Activated CD4-positive, alpha-beta T cell treated with anti-CD3 and anti-CD28 coated beads, Interleukin-2, Interleukin-6, amounts not matched to agents 100 ng/mL and 50 ng/mL, durations not matched to agents 16 hours and 8 hours (primary cell): ENCODE measurements at regions not wholly inside any gene's neighbourhood (a gene's known extent, or its start where the extent isn't known, plus 50 kb on each side); places are given as distances from the start of the nearest gene placed in this dataset.

ENCODE experiments used
- DNase-seq: peaks from one replicate; pipeline ENCODE4 v3.0.0-alpha.2; 2020

DNA sequence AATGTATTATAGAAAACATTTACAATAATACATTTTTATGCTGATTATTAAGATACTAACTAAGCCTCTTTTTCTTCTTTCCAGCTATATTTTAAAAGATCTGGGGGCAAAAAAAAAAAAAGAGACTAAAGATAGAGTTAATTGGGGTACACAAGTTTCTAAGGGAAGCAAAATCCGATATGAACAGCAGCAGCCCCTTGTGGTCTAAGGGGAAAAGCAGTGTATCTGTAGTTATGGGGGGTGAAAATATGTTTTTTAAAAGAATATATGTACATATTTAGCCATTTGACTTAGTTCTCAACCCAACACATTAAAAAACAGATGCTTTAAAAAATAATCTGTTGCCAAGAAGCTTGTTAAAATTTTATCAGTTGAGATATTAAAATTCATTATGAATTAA lies 134.3 kb upstream of the POU5F2 start:
- no peak for DNase-seq

DNA sequence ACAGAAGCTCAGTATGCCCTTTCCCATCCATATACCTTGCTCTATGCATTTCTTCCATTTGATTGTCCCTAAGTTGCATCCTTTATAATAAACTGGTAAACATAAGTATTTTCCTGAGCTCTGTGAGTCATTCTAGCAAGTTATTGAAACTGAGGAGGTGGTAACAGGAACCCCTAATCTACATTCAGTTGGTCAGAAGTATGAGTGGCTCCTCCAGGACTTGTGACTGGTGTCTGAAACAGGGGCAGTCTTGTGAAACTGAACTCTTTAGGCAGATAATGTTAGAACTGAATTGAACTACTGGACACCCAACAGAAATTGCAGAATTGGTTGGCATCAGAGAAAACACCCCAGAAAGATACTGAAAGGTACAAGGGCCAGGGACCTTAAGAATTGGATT lies 133.1 kb upstream of the POU5F2 start:
- peak; percentile 3 for DNase-seq

DNA sequence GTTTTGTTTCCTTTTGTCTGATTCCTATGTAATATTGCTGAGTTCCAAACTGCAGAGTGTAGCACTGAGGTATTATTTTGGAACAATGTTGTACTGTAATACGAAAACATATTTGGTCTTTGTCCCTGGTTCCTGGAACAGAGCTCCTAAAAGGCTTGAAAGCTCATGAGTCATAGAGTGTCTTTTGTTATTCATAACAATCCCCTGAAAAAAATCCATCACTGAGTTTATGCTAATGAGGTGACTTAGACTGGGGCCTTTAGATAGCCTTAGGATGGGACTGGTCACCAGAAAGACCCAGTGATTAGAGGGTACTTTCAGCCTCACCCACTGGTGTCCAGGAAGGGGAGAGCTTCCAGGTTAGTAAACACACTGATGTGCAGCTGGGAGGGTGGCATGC lies 132.7 kb upstream of the POU5F2 start:
- peak; percentile 47 for DNase-seq

- DNase-seq, result no peak
These were observed 131.9 kb upstream of the POU5F2 start for GRCh38 chr5:93873211-93873736.

GRCh38 chr5:93870649-93871048 lies 129.2 kb upstream of the POU5F2 start:
- DNase-seq, result no peak

GRCh38 chr5:93868851-93869250 lies 127.5 kb upstream of the POU5F2 start:
- no peak for DNase-seq

GRCh38 chr5:93850311-93850710 lies 108.9 kb upstream of the POU5F2 start:
- DNase-seq, result no peak

DNA sequence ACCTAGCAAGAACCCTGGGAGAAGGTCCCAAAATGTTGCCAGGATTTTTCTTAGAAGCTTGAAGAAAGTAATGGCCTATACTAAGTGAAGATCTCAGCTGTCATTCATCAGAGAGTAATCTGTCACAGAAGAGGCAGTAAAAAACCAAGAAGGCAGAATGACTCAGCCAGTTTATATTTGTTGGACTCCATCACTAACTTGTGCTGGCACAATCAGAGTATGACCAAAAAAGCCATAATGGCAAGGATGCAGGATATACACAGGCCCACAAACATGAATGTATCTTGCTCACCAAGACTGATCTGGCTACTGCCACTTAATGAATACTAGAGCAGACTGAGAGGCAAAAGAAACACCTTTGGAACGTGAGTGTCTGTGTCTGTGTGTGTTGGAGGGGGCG lies 104.0 kb upstream of the POU5F2 start:
- no peak for DNase-seq

DNA sequence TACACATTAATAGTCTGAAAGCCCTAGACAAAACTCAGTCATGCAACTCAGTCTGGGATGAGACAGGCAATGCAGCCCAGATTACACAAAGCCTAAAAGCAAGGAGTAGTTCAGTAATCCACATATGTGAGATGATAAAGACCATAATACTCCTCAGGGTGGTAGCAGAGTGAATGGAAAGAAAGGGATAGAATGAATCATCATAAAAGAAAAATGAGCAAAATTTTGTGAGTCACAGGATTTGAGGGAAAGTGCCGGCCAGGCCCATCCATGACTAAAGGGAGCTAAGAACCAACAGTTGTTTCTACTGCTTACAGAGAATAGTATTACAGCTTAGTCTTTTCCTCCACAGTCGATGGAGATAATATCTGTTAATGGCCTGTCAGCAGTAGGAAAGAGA lies 90.0 kb upstream of the POU5F2 start:
- DNase-seq, result no peak

DNA sequence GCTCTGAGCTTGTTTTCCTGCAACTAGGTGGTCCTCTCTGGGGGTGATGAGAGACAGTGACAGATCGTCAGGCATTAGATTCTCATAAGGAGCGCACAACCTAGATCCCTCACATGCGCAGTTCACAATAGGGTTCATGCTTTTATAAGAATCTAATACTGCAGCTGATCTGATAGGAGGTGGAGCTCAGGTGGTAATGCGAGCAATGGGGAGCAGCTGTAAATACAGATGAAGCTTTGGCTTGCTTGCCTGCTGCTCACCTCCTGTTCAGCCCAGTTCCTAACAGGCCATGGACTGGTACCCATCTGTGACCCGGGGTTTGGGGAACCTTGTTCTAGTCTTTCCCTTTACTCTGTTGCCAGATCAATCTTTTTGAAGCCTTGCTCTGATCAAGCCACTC lies 89.5 kb upstream of the POU5F2 start:
- DNase-seq, result no peak

- no peak for DNase-seq
These were observed 87.9 kb upstream of the POU5F2 start for GRCh38 chr5:93829346-93829745.

GRCh38 chr5:93821891-93822415 lies 80.6 kb upstream of the POU5F2 start:
- no peak for DNase-seq

- no peak for DNase-seq
These were observed 78.3 kb upstream of the POU5F2 start for GRCh38 chr5:93819668-93820067.

GRCh38 chr5:93810780-93811179 lies 69.4 kb upstream of the POU5F2 start:
- no peak for DNase-seq

GRCh38 chr5:93809430-93809829 lies 68.0 kb upstream of the POU5F2 start:
- no peak for DNase-seq

DNA sequence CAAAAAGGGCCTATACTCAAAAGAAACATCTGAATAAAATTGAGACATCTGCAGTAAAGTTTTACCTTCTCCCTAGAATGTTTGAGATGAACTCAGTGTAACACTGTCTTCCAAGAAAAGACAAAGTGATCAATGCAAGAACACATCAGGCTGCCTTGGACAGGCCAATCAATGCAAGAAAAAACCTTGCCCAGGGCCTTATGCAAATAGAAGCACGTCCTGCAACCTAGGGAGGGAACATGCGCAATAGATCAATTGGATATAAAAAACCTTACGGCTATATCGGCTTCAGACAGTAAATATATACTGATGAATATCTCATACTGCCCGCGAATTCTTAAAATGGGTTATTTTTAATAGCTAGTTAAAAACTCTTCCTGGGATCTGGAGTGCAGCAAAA lies 66.4 kb upstream of the POU5F2 start:
- no peak for DNase-seq

DNA sequence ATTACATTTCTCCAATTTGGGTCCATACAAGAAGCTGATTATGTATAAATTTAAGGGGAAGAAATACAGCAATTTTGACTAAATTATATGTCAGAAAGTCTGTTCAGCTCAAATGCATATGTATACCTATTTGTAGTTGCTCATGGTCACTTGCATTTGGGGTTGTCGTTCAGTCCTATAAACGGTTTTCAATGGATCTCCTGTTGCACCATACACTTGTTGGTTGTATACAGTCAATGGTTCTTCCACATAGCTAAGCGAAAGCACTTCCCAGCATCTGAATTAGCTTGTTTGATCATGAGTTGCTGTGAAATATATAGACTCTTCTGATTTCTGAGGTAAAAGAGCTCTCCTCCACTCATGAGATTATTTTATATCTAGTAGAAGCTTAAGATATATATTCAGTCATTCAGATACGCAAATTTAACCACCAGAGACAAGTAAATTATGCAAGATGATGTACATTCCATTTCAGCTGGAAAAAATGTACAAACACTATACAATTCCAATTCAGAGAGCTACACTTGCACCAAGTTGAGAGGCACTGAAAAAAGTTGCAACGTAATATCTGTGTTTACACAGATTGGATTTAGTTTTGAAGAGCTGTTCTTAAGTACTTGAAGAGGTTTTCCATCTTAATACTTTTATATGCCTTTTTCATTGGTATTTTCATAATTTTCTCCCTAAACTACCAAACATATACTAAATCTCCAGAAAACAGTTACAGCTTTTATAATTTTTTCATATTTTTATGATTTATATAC lies 64.4 kb upstream of the POU5F2 start:
- no peak for DNase-seq

GRCh38 chr5:93800988-93801811 lies 59.8 kb upstream of the POU5F2 start:
- peak; percentile 46 for DNase-seq

DNA sequence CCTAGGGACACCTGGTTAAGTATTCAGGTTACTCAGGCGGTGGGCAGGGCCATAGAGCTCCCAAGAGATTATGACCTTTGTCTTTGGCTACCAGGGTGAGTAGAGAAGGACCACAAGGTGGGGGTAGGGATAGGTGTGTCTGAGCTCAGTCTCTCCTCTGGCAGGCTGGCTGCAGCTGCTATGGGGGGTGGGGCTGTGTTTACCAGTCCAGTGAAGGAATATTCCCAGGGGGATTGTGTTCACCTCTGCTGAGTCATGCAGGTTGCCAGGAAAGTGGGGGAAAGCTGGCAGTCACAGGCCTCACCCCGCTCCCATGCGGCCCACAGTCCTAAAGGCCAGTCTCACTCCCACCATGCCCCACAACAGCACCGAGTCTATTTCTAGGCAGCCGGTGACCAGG lies 53.6 kb upstream of the POU5F2 start:
- no peak for DNase-seq

- no peak for DNase-seq
These were observed 51.9 kb upstream of the POU5F2 start for GRCh38 chr5:93793159-93793781.

DNA sequence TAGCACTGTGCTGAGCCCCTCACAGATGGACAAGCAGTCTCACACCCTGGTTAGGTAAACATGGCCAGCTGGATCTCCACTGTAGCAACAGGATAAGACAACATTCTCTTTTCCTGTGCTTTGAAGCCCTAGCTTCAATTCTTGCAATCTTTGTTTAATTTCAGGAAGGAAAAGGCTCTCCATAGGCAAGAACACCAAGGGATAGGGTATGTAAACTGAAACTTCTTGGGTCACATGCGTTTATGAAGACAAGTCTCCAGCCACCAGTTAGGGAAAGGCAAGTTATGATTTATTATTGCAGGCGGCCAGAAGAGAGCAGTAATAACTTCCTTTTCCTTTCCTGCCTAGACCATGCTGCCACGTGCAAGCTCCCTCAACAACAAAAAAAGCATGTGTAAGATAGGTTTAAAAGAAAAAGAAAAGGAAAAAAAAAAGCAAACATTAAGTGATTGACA lies 50.1 kb upstream of the POU5F2 start:
- no peak for DNase-seq
